Spleen (tissue), 7 donors: ENCODE measurements at regions not wholly inside any gene's neighbourhood (a gene's known extent, or its start where the extent isn't known, plus 50 kb on each side); places are given as distances from the start of the nearest gene placed in this dataset.

Experiments
- POLR2A ChIP-seq, 3 donors: fragments of 450-650 bp; IDR thresholded peaks; one replicate each; pipeline ENCODE4 v1.5.1; 2017; ENCODE audit warnings: antibody characterized with exemption in 3 of 3, mild to moderate bottlenecking in 1 of 3
- TF ChIP-seq, protein P1 (sequence below), 11 experiments: fragments of 200-600 bp in 7 of 11; fragments of 450-650 bp in 4 of 11; sonication (generic) in 4 of 11; IDR thresholded peaks in 8 of 11; conservative IDR thresholded peaks in 3 of 11; 1 replicate in 7 of 11; 2 replicates in 4 of 11; pipeline versions ENCODE4 v1.4.0 to v1.8.0; 2016 to 2021; ENCODE audit warnings: antibody characterized with exemption in 11 of 11, inconsistent platforms in 4 of 11, mild to moderate bottlenecking in 1 of 11
- donor health status: DM: no; HTN: no; CAD: no; lungs with moderate emphysema.
- donor health status: DM: no; HTN: no; CAD: no.
- donor health status: DM: no; HTN: no; CAD: no.

DNA sequence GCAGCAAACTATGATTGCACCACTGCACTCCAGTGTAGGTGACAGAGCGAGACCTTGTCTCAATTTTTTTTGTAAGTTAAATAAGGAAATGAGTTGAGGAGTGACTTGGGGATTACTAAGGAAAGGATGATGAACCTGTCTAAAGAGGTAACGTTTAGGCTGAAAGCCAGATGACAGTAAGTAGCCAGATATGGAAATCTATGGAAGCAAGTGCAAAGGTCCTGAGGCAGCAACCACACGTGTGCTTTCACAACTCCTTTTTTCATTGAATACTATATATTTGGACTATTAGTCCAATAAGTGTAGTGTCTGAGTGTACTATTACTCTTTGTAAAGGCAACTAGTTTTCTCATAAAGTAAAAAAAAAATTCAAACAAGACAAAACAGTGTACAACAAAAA lies 147.4 kb downstream of the CD24 start:
- TF ChIP-seq, protein P1, sequence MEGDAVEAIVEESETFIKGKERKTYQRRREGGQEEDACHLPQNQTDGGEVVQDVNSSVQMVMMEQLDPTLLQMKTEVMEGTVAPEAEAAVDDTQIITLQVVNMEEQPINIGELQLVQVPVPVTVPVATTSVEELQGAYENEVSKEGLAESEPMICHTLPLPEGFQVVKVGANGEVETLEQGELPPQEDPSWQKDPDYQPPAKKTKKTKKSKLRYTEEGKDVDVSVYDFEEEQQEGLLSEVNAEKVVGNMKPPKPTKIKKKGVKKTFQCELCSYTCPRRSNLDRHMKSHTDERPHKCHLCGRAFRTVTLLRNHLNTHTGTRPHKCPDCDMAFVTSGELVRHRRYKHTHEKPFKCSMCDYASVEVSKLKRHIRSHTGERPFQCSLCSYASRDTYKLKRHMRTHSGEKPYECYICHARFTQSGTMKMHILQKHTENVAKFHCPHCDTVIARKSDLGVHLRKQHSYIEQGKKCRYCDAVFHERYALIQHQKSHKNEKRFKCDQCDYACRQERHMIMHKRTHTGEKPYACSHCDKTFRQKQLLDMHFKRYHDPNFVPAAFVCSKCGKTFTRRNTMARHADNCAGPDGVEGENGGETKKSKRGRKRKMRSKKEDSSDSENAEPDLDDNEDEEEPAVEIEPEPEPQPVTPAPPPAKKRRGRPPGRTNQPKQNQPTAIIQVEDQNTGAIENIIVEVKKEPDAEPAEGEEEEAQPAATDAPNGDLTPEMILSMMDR (IDR thresholded peaks at IDR 0.05 in 8 of 11, conservative IDR thresholded peaks at IDR 0.05 in 3 of 11): no peak
- no peak for TF ChIP-seq POLR2A (IDR thresholded peaks at IDR 0.05)
